AG08395 (cell line): ENCODE measurements at regions not wholly inside any gene's neighbourhood (a gene's known extent, or its start where the extent isn't known, plus 50 kb on each side); places are given as distances from the start of the nearest gene placed in this dataset.
"Not testable (repeated sequence)": the region's sequence is repeated elsewhere in the genome, so short reads cannot be mapped to it uniquely, and the experiment has no call there.

Experiments used
- DNase-seq: peaks from one replicate; pipeline ENCODE4 v3.0.0; 2012; ENCODE audit warnings: mixed read lengths, low spot score

DNA sequence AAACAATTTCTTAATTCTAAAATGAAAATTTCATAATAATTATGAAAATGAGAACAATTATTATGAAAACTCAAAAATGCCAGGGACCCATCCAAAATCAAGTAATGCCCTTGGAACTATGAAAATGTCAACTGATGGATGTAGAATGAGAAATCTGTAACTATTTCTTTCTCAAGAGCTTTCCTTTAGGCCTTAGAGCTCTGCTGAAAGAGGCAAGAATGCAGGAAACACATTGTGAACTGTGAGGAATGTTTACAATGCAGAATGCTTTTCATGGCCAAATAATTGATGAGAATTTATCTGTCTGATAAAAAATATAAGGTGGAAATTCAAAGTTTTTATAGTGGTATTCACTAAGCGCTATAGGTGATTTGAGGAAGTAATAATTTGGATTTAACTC, 207.1 kb upstream of the PCDH18 start:
- no peak for DNase-seq

DNA sequence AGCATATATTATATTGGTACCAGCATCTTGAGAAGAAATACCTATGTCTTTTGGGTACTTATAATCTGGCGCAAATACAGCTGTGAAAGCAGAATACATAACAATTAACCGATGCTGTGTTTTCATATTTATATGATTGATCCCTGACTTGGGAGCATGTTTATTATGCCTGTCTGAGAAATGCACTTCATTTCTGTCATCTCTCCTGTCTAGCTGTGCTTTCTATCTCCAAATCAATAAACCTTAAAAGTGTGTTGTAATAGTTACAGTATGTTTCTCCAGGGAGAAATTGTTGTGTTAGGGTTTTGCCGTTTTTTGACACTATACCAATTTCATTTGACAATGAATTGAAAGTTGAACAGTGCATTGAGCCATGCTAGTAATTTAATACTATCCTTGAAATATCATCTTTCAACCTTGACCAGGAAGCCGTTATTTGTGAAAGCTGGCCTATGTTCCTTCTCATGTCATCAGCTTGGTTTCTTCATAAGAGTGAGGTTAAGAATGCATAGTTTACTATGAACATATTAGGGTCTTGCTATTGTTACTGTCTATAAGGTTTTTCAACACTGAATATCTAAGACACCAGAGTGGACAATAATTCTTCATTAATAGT, 206.2 kb upstream of the PCDH18 start:
- no peak for DNase-seq

DNA sequence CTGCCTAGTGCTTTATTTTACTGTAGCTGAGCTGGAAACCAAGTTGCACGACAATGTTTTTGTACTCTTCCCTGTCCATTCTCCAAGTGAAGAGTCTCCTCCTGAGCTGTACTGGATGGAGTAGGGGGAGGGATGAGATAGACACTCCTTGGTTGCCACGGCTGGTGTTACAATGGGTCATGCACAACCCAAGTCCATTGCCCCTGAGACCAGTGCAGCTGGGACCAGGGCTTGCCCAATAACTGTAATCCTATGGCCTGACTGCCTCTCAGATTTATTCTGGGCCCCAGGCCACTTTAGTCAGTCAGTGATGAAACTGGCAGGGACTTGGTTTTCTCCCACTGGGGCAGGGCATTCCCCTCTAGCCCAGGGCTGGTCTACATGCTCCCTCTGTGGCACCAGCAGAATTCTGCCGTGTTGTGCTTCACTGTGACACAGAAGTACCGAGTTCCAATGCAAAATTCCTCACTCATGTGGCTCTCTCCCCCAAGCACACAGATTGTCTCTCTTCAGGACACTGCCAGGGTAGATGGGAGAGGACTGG, 203.3 kb upstream of the PCDH18 start:
- no peak for DNase-seq

DNA sequence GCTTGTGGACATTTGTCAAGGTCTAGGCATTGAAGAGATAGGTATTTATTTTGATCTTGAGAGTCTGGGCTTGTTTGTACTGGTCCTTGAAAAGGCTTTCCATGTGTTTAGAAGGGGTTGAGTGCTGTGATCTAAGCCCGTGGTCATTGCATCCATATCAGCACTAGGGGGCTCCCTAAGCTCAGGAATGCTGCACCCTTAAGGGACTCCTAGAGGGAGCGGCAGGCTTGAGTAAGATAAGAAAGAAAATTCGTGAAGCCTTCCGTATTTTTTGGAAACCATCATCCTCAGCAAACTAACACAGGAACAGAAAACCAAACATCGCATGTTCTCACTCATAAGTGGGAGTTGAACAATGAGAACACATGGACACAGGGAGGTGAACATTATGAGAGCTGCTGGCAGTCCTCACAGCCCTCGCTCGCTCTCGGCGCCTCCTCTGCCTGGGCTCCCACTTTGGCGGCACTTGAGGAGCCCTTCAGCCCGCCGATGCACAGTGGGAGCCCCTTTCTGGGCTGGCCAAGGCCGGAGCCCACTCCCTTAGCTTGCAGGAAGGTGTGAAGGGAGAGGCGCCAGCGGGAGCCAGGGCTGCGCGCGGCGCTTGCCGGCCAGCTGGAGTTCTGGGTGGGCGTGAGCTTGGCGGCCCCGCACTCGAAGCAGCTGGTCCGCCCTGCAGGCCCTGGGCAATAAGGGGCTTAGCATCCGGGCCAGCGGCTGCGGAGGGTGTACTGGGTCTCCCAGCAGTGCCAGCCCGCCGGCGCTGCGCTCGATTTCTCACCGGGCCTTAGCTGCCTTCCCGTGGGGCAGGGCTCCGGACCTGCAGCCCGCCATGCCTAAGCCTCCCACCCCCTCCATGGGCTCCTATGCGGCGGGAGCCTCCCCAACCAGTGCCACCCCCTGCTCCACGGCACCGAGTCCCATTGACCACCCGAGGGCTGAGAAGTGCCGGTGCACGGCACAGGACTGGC, 201.2 kb upstream of the PCDH18 start:
- not testable (repeated sequence) for DNase-seq

DNA sequence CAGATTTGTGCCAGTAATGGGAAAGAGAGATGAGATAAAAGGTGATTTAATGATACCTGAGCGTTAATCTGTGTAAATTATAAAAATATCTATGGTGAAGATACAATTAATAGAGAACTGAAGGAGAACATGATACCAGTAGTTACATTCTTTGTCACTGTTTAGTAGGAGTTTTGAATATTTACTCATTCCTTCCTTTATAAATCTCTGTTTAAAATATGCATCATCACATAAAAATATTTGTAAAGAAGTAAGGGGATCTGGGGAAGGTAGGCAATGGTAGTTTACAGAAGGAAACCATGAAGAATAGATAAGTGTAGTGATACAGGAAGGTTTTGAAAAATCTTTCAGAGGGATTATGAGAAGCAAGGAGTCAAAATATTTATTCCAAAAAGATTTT, 190.6 kb upstream of the PCDH18 start:
- DNase-seq: no peak

DNA sequence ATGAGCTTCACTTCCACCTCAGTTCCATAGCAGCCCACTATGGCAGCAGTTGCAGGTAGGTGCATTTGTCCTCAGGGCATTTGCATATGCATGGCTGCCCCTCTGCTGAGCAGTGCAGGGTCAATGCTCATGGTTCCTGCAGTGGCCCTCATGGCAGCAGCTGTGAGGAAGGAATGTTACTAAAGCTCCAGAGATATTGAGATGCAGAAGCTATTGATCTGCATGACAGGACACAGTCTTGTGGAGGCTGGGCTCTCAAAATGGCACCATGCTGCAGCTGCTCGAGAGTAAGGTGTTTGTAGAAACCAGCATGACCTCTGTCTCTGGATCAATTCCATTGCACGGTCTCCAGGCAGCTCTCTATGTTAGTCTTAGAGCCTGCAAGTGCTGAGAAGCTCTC, 179.2 kb upstream of the PCDH18 start:
- no peak for DNase-seq

DNA sequence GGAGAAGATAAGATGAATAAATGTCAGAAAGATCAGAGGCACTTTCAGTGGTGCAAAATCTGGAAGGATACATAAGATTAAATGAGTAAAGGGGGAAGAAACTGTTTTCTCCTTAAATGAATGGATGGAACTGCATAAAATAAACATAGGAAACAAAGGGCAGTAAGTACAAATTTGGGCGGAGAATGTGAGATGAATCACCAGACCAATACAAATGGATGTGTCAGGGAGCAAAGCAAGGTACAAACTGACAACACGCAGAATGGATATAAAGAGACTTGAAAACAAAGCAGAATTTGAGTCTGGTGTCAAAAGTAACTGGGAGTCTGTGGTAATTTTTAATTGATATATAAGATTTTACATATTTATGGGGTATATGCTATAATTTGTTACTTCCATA, 175.3 kb upstream of the PCDH18 start:
- DNase-seq: peak; percentile 30

DNA sequence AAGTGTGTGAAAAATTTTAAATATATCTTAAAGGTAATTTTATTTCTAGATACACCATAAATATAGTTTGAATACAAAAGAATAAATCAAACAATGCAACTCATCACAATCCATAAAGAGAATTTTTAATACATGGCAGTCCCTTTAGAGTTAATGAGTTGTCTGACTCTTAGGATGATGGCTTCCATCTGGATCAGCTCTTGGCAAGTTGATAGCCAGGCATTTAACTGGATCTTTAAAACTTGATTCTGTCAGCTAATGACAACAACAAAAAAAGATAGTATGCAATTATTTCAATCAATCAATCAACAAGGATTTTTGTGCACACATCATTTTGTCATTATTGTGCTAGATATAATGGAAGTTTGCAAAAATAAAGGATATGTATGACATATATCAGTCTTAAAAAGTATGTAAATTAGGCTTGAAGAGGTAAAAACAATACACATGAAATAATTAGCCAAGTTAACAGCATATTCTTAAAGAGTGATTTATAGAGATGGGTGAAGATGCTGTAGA, 174.9 kb upstream of the PCDH18 start:
- no peak for DNase-seq

DNA sequence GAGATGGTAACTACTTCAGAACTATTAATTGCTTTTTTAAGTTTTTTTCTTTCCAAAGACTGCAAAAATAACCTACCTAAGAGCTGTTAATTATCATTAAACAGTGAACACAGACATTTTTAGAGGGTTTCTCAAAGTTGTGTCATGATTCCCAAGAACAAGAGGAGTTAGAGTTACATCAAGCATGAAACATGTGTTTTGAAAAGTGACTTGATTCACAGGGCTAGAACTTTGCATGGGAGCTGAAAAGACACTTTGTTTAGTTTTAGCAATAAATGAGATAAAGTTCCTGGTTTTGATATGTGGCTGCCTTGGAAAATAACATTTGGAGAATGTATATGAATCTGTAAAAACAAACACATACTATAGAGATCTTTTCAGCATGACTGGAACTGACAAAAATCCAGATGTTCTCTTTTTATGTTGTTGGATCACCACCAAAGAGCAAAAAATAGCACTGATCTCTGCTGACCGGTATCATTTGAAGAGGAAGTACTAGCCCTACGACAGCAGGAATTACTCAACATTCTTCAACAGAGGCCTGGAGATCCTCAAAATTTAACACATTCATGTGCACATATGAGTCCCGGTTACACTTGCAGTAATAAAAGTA, 173.0 kb upstream of the PCDH18 start:
- peak; percentile 70 for DNase-seq

DNA sequence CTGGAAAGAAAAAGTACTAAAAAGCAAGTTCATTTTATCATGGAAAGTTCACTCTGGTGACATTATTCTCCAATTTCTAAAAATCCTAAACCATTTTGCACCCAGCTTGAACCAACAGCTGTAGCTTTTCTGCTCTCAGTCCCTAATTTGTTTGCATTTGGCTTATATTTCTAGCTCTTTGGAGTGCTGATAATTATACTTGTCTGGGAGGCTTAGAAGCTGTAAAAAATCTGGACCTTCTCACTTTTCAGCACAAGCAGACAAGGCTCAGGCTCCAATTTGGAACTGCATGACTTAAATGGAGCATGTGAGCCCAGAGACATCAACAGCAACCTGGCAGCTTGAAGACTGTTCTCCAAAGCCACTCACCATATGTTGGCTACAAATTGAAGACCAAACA, 170.9 kb upstream of the PCDH18 start:
- no peak for DNase-seq

DNA sequence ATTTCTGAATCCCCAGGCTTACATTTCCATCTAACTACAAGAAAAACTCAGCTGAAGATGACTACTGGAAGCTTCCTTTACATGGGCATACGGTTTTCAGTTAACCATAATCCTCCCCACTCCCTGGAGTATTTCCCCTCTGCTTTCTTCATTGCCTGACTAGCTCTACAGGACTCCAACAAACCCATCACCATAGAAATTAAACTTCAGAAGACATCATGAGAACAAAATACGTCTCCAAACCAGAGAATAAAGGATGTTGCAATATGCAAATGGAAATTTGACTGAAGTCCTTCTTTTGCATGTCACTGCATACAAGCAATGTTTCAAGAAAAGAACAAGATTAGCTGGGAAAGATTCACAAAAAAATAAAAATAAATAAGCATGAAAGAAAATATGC, 170.2 kb upstream of the PCDH18 start:
- DNase-seq: no peak

DNA sequence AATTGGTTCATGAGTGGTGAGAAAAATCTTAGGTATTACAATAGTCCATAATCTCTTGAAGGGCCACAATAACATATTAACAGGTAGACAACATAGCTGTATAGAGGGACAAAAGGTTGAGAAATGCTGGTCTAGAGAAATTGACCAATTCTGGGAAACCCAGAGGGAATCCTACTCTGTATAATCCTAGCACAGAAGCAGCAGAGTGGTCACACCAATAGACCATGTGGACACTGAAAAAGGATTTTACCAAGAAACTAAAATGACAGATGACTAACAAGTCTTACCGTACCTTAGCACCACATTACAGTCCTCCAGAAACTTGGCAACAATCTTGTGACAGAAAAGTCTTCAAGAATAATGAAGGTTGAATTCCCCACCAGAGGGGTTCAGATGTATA, 169.1 kb upstream of the PCDH18 start:
- DNase-seq: no peak

DNA sequence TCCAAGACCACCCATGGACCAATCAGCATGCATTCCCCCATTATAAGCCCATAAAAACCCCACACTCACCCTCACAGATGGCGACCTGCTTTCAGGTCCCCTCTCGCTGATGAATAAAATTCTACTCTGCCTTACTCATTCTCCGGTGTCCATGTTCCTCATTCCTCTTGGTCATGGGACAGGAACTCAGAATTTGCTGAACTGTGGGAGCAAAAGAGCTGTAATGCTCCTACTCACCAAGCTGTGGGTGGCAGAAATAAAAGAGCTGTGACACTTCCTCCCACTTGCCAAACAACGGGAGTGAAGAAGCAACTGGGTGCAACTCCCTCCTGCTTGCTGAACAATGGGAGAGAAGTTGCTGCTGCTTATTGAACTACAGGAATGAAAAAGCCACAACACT, 168.5 kb upstream of the PCDH18 start:
- no peak for DNase-seq

DNA sequence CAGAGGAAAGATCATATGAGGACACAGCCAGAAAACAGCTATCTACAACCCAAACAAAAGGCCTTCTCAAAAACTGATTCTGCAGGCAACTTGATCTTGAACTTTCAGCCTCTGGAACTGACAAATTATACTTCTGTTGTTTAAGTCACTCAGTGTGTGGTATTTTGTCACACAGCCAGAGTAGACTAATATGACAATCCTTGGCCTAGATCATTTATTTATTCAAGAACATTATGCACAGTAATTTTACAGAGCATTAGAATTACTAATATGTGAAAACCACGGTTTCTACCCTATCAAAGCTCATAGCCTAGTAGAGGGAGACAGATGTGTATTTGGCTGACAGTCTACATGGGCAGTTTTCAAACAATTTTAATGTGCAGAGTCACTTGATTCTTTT, 167.8 kb upstream of the PCDH18 start:
- no peak for DNase-seq

DNA sequence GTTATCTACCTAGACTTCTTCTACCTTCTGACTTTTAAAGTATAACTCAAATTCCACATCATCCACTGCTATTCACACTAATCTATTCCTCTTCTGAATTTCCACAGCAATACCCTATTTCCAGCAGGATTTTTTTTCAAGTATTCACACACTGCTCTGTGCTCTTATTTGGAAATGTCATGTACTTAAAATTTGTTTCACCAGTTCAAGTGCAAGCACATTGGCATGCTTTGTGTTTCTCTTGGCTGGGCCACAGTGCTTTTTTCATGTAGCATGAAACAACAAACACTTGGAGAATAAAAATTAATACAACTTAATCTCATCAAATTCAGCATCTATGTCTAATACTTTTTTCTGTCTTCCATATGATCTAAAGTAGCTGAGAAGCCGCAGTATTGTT, 161.8 kb upstream of the PCDH18 start:
- no peak for DNase-seq

DNA sequence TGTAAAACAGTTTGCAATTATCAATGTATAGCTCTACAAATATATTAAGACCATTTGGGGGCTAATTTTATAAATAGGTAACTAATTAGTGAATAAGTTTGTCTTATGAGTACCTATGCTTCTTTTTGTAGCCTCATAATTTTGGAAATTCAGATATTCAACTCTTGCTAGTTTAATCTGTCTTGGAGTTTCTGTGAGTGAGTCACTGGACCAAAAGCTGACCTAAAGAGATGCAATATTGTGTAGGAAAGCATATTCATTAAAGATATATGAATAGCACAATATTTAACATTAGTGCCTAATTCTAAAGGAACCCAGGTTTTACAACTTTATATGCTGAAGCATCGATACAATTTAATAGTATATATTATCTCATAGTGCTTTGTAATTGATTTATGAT, 161.3 kb upstream of the PCDH18 start:
- no peak for DNase-seq

DNA sequence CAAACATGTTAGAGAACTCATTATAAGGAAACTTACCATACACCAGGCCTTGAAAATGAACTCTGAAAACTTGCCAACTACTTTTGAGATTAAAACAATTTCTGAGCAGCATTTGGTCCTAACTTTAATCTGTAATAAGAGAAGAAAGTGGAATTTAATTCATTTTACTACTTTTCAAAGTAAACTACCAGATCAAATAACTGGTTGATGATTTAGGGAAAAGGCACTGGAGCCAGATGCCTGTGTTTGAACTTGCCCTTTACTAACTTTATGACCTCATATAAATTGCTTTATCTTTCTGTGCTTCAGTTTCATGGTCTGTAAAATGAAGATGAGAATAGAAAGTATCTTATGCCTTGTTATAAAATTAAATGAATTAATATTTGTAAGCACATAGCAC, 159.9 kb upstream of the PCDH18 start:
- no peak for DNase-seq

DNA sequence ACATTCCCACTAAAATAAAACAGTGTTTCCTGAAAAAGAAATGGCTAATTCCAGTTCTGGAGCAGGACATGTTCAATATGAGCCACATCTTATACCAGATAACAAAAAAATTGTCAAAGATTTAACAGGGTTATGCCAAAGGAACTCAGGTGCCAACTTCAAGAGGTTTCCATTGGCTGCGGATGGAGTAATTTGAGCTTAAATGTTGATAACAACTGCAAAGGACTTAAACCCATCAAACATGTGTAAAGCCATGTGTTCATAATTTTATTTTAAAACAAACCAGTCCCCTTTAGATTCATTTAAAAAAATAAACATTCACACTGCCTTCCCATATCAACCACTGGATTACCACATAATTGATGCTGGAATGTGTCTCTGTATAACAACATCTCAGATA, 156.4 kb upstream of the PCDH18 start:
- no peak for DNase-seq

DNA sequence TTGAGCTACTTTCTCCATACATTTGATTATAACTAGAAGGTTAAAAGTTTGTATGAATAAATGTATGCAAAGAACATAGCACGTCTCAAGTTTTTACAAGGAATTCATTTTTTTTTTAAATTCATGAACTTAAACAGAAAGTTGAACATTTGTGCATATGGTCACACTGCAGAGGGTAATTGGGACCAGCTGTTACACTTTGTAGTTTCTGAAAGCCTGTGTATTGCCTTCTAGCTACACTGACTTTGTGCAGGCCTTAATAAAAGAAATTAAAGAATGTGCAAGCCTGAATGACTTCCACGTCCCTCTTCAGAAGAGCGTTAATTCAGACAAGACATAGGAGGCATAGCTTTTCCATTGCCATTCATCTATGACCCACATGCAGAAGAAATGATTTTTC, 153.1 kb upstream of the PCDH18 start:
- peak; percentile 24 for DNase-seq

DNA sequence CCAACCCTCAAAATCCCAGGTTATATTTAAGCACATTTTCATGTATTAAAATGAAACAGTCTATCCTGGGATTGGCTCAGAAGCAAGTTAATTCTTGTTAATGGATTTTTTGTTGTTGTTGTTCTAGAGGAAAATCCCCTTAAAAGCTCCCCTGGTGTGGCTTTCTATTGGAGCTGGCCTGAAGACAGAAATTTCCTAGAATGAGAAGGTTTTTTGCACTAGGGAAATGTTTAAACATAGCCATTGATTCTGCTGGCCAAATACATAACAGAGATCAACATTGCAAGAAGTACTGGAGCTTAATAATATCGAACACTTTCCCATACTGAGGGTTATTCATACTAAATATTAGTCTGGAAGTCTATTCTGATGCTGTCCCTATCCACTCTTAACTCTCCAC, 148.8 kb upstream of the PCDH18 start:
- DNase-seq: no peak

DNA sequence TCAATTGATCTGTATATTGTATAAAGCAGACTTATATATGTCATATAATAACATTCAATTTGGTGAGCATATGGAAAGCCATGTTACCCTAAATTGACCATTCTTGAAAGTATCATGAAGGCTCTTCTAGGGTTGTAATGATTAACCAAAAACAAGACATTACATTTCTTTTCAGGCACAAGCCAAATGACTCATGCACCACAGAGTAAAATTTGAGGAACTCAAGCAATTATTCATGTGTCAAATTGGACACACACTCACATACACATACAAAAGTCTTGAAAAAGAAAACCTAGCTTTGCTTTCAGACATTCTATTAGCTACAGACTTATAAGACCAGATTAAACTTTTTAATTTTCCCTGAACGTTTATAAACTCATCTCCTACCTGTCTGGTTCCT, 146.5 kb upstream of the PCDH18 start:
- DNase-seq: no peak

DNA sequence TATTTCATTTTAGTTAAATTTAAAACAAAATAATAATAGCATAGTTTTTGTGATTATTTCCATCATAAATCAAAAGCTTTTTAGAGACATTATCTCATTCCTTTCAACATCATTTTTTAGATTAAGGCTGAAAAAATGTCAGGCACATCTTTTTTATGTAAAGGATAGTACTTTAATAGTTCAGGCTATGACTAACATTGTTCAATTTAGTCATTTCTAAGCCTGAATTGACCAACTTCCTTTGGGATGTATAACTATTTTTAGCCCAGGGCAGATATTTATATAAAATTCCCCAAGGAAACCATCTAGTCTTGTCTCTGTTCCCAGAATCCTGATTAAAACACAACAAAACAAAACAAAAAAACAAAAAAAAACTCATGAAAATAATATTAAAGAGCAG, 145.6 kb upstream of the PCDH18 start:
- peak; percentile 55 for DNase-seq
